H1 (cell line): ENCODE measurements at regions not wholly inside any gene's neighbourhood (a gene's known extent, or its start where the extent isn't known, plus 50 kb on each side); places are given as distances from the start of the nearest gene placed in this dataset.

Experiments used
- CHD1 ChIP-seq: IDR thresholded peaks from 2 replicates; pipeline ENCODE4 v1.6.1; 2012; ENCODE audit warnings: low read depth, low read length, improper control_type of control experiment
- CHD2 ChIP-seq: IDR thresholded peaks from 2 replicates; pipeline ENCODE4 v1.6.1; 2012; ENCODE audit warnings: low read length, improper control_type of control experiment
- CREB1 ChIP-seq: IDR thresholded peaks from 2 replicates; pipeline ENCODE4 v1.6.1; 2012; ENCODE audit warnings: inconsistent platforms
- CTBP2 ChIP-seq: IDR thresholded peaks from 2 replicates; pipeline ENCODE4 v1.7.0; 2011; ENCODE audit warnings: borderline replicate concordance, mild to moderate bottlenecking, moderate library complexity, mixed read lengths, low read length; ENCODE audit not compliant: insufficient read depth, insufficient read length
- CTCF ChIP-seq, 3 experiments: IDR thresholded peaks; 1 replicate in 2 of 3; 2 replicates in 1 of 3; pipeline versions ENCODE4 v1.5.1 to v1.6.1; 2011; ENCODE audit warnings: low read length in 3 of 3, mild to moderate bottlenecking in 3 of 3, inconsistent platforms in 2 of 3, low read depth in 1 of 3, moderate library complexity in 1 of 3; ENCODE audit not compliant: insufficient read depth in 1 of 3; ENCODE audit errors: control extremely low read depth in 1 of 3
- EZH2 ChIP-seq: fragments of 200-600 bp; sonication (generic); IDR thresholded peaks from 2 replicates; pipeline ENCODE4 v1.7.1; 2012; ENCODE audit warnings: low read depth, mild to moderate bottlenecking, moderate library complexity, low read length, inconsistent platforms; ENCODE audit not compliant: severe bottlenecking
- JUN ChIP-seq: IDR thresholded peaks from 2 replicates; pipeline ENCODE4 v1.6.1; 2011; ENCODE audit warnings: low read depth, mild to moderate bottlenecking, improper control_type of control experiment, low read length
- POLR2AphosphoS5 ChIP-seq: IDR thresholded peaks from 2 replicates; pipeline ENCODE4 v1.6.1; 2011; ENCODE audit warnings: low read depth, low read length
- SIN3A ChIP-seq, 2 experiments: IDR thresholded peaks in 1 of 2; conservative IDR thresholded peaks in 1 of 2; 2 replicates each; pipeline ENCODE4 v1.6.1; 2011 to 2012; ENCODE audit warnings: low read length in 2 of 2, improper control_type of control experiment in 1 of 2, low read depth in 1 of 2, mild to moderate bottlenecking in 1 of 2
- USF2 ChIP-seq: IDR thresholded peaks from 2 replicates; pipeline ENCODE4 v1.6.1; 2011; ENCODE audit warnings: low read length, improper control_type of control experiment
- YY1 ChIP-seq: IDR thresholded peaks from 2 replicates; pipeline ENCODE4 v1.6.1; 2011; ENCODE audit warnings: low read depth, mild to moderate bottlenecking, low read length
- ZNF274 ChIP-seq: IDR thresholded peaks from 2 replicates; pipeline ENCODE4 v1.7.0; 2012; ENCODE audit warnings: low read length, borderline replicate concordance; ENCODE audit errors: extremely low read depth
- TF ChIP-seq, protein P1 (sequence below): IDR thresholded peaks from 2 replicates; pipeline ENCODE4 v1.6.1; 2012; ENCODE audit warnings: inconsistent platforms

GRCh38 chr13:88436974-88437373, 765.8 kb downstream of the SLITRK5 start:
- no peak for TF ChIP-seq CTBP2
- TF ChIP-seq EZH2, result no peak
- TF ChIP-seq YY1, result no peak
- TF ChIP-seq POLR2AphosphoS5, result no peak
- no peak for TF ChIP-seq JUN
- TF ChIP-seq USF2, result no peak
- no peak for TF ChIP-seq CHD2
- no peak for TF ChIP-seq ZNF274
- no peak for TF ChIP-seq SIN3A (conservative IDR thresholded peaks at IDR 0.05 in 1 of 2, IDR thresholded peaks at IDR 0.05 in 1 of 2; ENCODE audit: low read depth in 1 of 2, low read length in 2 of 2)
- no peak for TF ChIP-seq CTCF (IDR thresholded peaks at IDR 0.05; ENCODE audit: control extremely low read depth in 1 of 3, insufficient read depth in 1 of 3, low read depth in 1 of 3, low read length in 3 of 3)
- TF ChIP-seq CHD1, result no peak
- TF ChIP-seq CREB1, result no peak
- TF ChIP-seq, protein P1, sequence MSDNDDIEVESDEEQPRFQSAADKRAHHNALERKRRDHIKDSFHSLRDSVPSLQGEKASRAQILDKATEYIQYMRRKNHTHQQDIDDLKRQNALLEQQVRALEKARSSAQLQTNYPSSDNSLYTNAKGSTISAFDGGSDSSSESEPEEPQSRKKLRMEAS, result no peak
